SK-N-SH treated with all-trans-retinoic acid at 6 μM for 48 hours (cell line): ENCODE measurements at regions not wholly inside any gene's neighbourhood (a gene's known extent, or its start where the extent isn't known, plus 50 kb on each side); places are given as distances from the start of the nearest gene placed in this dataset.

ENCODE experiments used
- ATAC-seq: fragments of 200-7000 bp; cut with Tn5 transposase; 3 replicates; pipeline ENCODE4 v1.9.1; 2020; ENCODE audit warnings: mild to moderate bottlenecking, moderate library complexity
- ARNTL ChIP-seq: fragments of 450-650 bp; formaldehyde crosslinking; IDR thresholded peaks from 2 replicates; pipeline ENCODE4 v1.5.0; 2020; ENCODE audit warnings: low read depth, mild to moderate bottlenecking, moderate library complexity, borderline replicate concordance
- BACH2 ChIP-seq: fragments of 250-450 bp; sonication (Bioruptor Pico); IDR thresholded peaks from 2 replicates; pipeline ENCODE4 v1.9.0; 2021; ENCODE audit warnings: mild to moderate bottlenecking, borderline replicate concordance
- CREB5 ChIP-seq: fragments of 250-450 bp; sonication (Bioruptor Pico); IDR thresholded peaks from 2 replicates; pipeline ENCODE4 v1.5.1; 2020; ENCODE audit warnings: low read depth, mild to moderate bottlenecking, moderate library complexity
- CSDC2 ChIP-seq: fragments of 250-450 bp; sonication (Bioruptor Pico); IDR thresholded peaks from 2 replicates; pipeline ENCODE4 v1.5.0; 2020; ENCODE audit warnings: mild to moderate bottlenecking, moderate library complexity
- ESRRG ChIP-seq: fragments of 250-450 bp; sonication (Bioruptor Pico); IDR thresholded peaks from 2 replicates; pipeline ENCODE4 v1.6.1; 2021; ENCODE audit warnings: mild to moderate bottlenecking
- GLIS3 ChIP-seq: fragments of 250-450 bp; sonication (Bioruptor Pico); IDR thresholded peaks from 2 replicates; pipeline ENCODE4 v1.5.0; 2020; ENCODE audit warnings: mild to moderate bottlenecking, moderate library complexity
- ISL1 ChIP-seq: fragments of 250-450 bp; sonication (Bioruptor Pico); IDR thresholded peaks from 2 replicates; pipeline ENCODE4 v2.1.2; 2022; ENCODE audit warnings: mild to moderate bottlenecking, moderate library complexity
- OSR1 ChIP-seq: fragments of 250-450 bp; sonication (Bioruptor Pico); IDR thresholded peaks from 2 replicates; pipeline ENCODE4 v1.8.0; 2022; ENCODE audit warnings: moderate library complexity, mild to moderate bottlenecking, inconsistent platforms
- PATZ1 ChIP-seq: fragments of 250-450 bp; sonication (Bioruptor Pico); IDR thresholded peaks from 2 replicates; pipeline ENCODE4 v1.8.0; 2020; ENCODE audit warnings: mild to moderate bottlenecking, moderate library complexity, borderline replicate concordance
- PPARA ChIP-seq: fragments of 250-450 bp; sonication (Bioruptor Pico); IDR thresholded peaks from 2 replicates; pipeline ENCODE4 v1.5.0; 2020; ENCODE audit warnings: mild to moderate bottlenecking, borderline replicate concordance
- RARB ChIP-seq: fragments of 250-450 bp; sonication (Bioruptor Pico); IDR thresholded peaks from 2 replicates; pipeline ENCODE4 v1.8.0; 2021; ENCODE audit warnings: mild to moderate bottlenecking, moderate library complexity
- SNAI2 ChIP-seq: fragments of 250-450 bp; sonication (Bioruptor Pico); IDR thresholded peaks from 2 replicates; pipeline ENCODE4 v1.5.0; 2020; ENCODE audit warnings: mild to moderate bottlenecking, moderate library complexity
- TCF4 ChIP-seq: fragments of 250-450 bp; sonication (Bioruptor Pico); IDR thresholded peaks from 2 replicates; pipeline ENCODE4 v1.8.0; 2021; ENCODE audit warnings: mild to moderate bottlenecking, moderate library complexity, borderline replicate concordance
- TOX ChIP-seq: fragments of 250-450 bp; sonication (Bioruptor Pico); IDR thresholded peaks from 2 replicates; pipeline ENCODE4 v1.8.0; 2021; ENCODE audit warnings: mild to moderate bottlenecking, moderate library complexity, borderline replicate concordance
- ZC3H10 ChIP-seq: fragments of 250-450 bp; sonication (Bioruptor Pico); IDR thresholded peaks from 2 replicates; pipeline ENCODE4 v1.5.1; 2021; ENCODE audit warnings: mild to moderate bottlenecking, moderate library complexity
- ZFP3 ChIP-seq: fragments of 250-450 bp; sonication (Bioruptor Pico); IDR thresholded peaks from 2 replicates; pipeline ENCODE4 v1.5.0; 2020; ENCODE audit warnings: mild to moderate bottlenecking, moderate library complexity
- ZFP30 ChIP-seq: fragments of 450-650 bp; formaldehyde crosslinking; IDR thresholded peaks from 2 replicates; pipeline ENCODE4 v1.5.0; 2022; ENCODE audit warnings: mild to moderate bottlenecking, moderate library complexity
- ZNF565 ChIP-seq: fragments of 450-650 bp; formaldehyde crosslinking; conservative IDR thresholded peaks from 2 replicates; pipeline ENCODE4 v1.5.0; 2020; ENCODE audit warnings: low read depth, mild to moderate bottlenecking, moderate library complexity
- ZNF70 ChIP-seq: fragments of 450-650 bp; formaldehyde crosslinking; IDR thresholded peaks from 2 replicates; pipeline ENCODE4 v1.5.0; 2020; ENCODE audit warnings: mild to moderate bottlenecking, moderate library complexity
- ZNF8 ChIP-seq: fragments of 450-650 bp; formaldehyde crosslinking; IDR thresholded peaks from 2 replicates; pipeline ENCODE4 v1.5.0; 2020; ENCODE audit warnings: mild to moderate bottlenecking, moderate library complexity
- TF ChIP-seq, protein P1 (sequence below): fragments of 250-450 bp; sonication (Bioruptor Pico); IDR thresholded peaks from 2 replicates; pipeline ENCODE4 v1.8.0; 2021; ENCODE audit warnings: low read depth, mild to moderate bottlenecking, moderate library complexity, borderline replicate concordance
- TF ChIP-seq, protein P2 (sequence below): fragments of 250-450 bp; sonication (Bioruptor Pico); IDR thresholded peaks from 2 replicates; pipeline ENCODE4 v1.5.0; 2020; ENCODE audit warnings: mild to moderate bottlenecking, moderate library complexity

DNA sequence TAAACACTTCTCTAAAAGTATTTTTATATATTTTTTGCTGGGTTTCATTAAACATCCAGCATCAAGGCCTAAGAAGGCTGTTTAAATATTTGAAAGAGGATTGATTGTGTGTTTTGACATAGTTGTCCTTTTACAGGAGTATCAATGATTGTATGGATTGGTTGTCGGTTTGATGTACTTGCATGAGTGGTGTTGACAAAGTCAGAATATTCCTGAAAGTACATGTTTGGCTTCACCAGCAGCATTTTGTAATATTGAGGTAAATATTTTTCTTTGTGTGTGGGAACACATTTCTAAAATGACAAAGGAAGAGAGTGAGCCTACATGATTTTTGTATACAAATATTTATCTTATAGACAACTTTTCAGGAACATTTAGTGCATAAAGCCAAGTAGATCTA, 269.7 kb downstream of the PTBP2 start:
- TF ChIP-seq TOX (CRISPR knock-in tag) (no peak), RARB (CRISPR knock-in tag) (no peak), CSDC2 (CRISPR knock-in tag) (no peak), ZNF8 (CRISPR knock-in tag) (no peak), ZNF565 (no peak), ZC3H10 (CRISPR knock-in tag) (no peak), ZFP30 (CRISPR knock-in tag) (no peak), ZFP3 (CRISPR knock-in tag) (no peak), ZNF70 (CRISPR knock-in tag) (no peak), ESRRG (CRISPR knock-in tag) (no peak), CREB5 (CRISPR knock-in tag) (no peak), BACH2 (CRISPR knock-in tag) (no peak), GLIS3 (no peak), SNAI2 (no peak), OSR1 (CRISPR knock-in tag) (no peak)
- TF ChIP-seq, protein P1, sequence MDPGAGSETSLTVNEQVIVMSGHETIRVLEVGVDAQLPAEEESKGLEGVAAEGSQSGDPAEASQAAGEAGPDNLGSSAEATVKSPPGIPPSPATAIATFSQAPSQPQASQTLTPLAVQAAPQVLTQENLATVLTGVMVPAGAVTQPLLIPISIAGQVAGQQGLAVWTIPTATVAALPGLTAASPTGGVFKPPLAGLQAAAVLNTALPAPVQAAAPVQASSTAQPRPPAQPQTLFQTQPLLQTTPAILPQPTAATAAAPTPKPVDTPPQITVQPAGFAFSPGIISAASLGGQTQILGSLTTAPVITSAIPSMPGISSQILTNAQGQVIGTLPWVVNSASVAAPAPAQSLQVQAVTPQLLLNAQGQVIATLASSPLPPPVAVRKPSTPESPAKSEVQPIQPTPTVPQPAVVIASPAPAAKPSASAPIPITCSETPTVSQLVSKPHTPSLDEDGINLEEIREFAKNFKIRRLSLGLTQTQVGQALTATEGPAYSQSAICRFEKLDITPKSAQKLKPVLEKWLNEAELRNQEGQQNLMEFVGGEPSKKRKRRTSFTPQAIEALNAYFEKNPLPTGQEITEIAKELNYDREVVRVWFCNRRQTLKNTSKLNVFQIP = no peak
- TF ChIP-seq, protein P2, sequence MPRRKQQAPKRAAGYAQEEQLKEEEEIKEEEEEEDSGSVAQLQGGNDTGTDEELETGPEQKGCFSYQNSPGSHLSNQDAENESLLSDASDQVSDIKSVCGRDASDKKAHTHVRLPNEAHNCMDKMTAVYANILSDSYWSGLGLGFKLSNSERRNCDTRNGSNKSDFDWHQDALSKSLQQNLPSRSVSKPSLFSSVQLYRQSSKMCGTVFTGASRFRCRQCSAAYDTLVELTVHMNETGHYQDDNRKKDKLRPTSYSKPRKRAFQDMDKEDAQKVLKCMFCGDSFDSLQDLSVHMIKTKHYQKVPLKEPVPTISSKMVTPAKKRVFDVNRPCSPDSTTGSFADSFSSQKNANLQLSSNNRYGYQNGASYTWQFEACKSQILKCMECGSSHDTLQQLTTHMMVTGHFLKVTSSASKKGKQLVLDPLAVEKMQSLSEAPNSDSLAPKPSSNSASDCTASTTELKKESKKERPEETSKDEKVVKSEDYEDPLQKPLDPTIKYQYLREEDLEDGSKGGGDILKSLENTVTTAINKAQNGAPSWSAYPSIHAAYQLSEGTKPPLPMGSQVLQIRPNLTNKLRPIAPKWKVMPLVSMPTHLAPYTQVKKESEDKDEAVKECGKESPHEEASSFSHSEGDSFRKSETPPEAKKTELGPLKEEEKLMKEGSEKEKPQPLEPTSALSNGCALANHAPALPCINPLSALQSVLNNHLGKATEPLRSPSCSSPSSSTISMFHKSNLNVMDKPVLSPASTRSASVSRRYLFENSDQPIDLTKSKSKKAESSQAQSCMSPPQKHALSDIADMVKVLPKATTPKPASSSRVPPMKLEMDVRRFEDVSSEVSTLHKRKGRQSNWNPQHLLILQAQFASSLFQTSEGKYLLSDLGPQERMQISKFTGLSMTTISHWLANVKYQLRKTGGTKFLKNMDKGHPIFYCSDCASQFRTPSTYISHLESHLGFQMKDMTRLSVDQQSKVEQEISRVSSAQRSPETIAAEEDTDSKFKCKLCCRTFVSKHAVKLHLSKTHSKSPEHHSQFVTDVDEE (CRISPR knock-in tag) = no peak
- ATAC-seq = no peak

DNA sequence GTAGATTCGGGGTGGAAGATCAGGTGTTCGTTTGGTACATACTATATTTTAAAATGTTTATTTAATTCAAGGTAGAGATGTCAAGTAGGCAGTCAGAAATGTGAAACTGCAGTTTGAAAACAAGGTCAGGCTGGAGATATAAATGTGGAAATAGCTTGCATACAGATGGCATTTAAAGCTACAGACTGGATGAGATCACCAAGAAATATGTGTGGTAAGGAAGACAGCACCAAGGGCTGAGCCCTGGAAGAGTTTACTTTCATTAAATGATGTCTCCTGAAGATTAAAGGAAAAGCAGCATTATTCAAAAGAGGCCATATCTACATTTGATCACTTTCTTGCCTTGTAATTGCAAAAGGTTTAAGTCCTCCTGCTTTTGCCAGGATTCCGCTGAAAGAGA, 271.3 kb downstream of the PTBP2 start:
- TF ChIP-seq ZFP3 (CRISPR knock-in tag) = no peak
- TF ChIP-seq TOX (CRISPR knock-in tag) = no peak
- no peak for TF ChIP-seq RARB (CRISPR knock-in tag)
- no peak for TF ChIP-seq BACH2 (CRISPR knock-in tag)
- TF ChIP-seq CSDC2 (CRISPR knock-in tag) = no peak
- no peak for TF ChIP-seq TCF4 (CRISPR knock-in tag)
- no peak for TF ChIP-seq ISL1 (CRISPR knock-in tag)
- TF ChIP-seq PATZ1 (CRISPR knock-in tag) = no peak
- TF ChIP-seq, protein P2 (CRISPR knock-in tag) = no peak
- TF ChIP-seq, protein P1 = no peak
- TF ChIP-seq ZNF565 = no peak
- TF ChIP-seq PPARA (CRISPR knock-in tag) = no peak
- no peak for TF ChIP-seq CREB5 (CRISPR knock-in tag)
- TF ChIP-seq SNAI2 = no peak
- TF ChIP-seq ZNF8 (CRISPR knock-in tag) = no peak
- no peak for TF ChIP-seq ZFP30 (CRISPR knock-in tag)
- TF ChIP-seq ARNTL = no peak
- ATAC-seq = peak; percentile 58
